Brain microvascular endothelial cell (primary cell): ENCODE measurements at regions not wholly inside any gene's neighbourhood (a gene's known extent, or its start where the extent isn't known, plus 50 kb on each side); places are given as distances from the start of the nearest gene placed in this dataset.

Experiments used
- DNase-seq: peaks from one replicate; pipeline ENCODE4 v3.0.0-alpha.2; 2020
- H3K27ac ChIP-seq: fragments of 250-450 bp; sonication (Bioruptor Pico); 2 replicates; pipeline ENCODE4 v1.5.1; 2020; ENCODE audit warnings: mild to moderate bottlenecking, moderate library complexity
- H3K27me3 ChIP-seq: fragments of 250-450 bp; sonication (Bioruptor Pico); replicated peaks from 2 replicates; pipeline ENCODE4 v1.5.1; 2020; ENCODE audit warnings: mild to moderate bottlenecking
- H3K36me3 ChIP-seq: fragments of 250-450 bp; sonication (Bioruptor Pico); replicated peaks from 2 replicates; pipeline ENCODE4 v1.5.1; 2020; ENCODE audit warnings: mild to moderate bottlenecking
- H3K4me3 ChIP-seq: 2 replicates; pipeline ENCODE4 v1.5.1; 2011; ENCODE audit warnings: low read depth, mild to moderate bottlenecking, control low read depth, low read length, moderate library complexity
- CTCF ChIP-seq: IDR thresholded peaks from 2 replicates; pipeline ENCODE4 v1.5.1; 2011; ENCODE audit warnings: low read depth, mild to moderate bottlenecking, moderate library complexity, low read length, control low read depth, inconsistent platforms; ENCODE audit errors: missing control alignments
- in situ Hi-C: cut with HindIII; loops from 2 replicates; pipeline ENCODE4 v1.10.0; 2017; ENCODE audit warnings: low sequenced_read_pairs, low pct_ligation_motif_present

DNA sequence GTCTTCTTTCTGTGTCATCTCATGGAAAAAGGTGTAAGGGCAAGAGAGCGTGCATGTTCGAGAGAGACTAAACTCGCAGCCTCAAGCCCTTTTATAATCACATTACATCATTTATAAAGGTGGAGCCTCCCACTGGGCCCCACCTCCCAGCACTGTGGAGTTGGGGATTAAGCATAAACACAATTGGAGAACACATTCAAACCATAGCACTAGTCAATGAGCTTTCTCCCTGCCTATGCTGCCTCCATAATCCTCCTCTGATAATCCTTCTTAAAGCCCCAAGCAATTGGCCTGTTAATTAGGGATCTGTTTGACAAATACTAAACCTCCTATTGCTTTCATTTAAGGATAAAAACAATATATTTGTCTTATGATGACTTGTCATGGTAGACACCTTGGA lies 99.6 kb downstream of the NMUR2 start:
- Histone ChIP-seq H3K27me3 (no peaks in the 10 kb centered on the region), H3K27ac (no peak overlapping the region), H3K36me3 (no peaks in the 10 kb centered on the region), H3K4me3 (no peak overlapping the region)
- in situ Hi-C loops, result no loop called here
- TF ChIP-seq CTCF, result no peak
- no peak for DNase-seq

- TF ChIP-seq CTCF, result no peak
- H3K27ac ChIP-seq, result no peak overlapping the region
- no peak overlapping the region for H3K4me3 ChIP-seq
- in situ Hi-C loops, result no loop called here
- H3K27me3 ChIP-seq, result no peaks in the 10 kb centered on the region
- no peaks in the 10 kb centered on the region for H3K36me3 ChIP-seq
- DNase-seq, result no peak
These were observed 101.2 kb downstream of the NMUR2 start for GRCh38 chr5:152303841-152304240.

DNA sequence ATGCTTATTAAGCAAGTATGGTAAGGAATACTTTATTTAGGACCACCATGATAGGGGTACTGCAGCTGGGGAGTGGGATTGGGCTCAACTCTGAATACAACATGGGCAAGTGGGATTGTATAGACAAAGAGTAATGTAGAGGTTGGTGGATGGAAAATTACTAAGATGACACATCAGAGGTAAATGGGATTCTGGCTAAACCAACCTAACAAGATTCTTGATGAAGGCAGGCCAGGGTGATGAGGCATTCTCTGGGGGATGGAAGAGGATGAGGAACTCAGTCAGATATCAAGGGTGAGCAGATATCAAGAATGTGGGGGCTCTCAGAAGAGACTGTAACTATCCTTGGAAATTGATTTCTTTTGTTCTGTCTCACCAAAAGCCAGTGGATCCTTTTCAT lies 107.2 kb downstream of the NMUR2 start:
- Histone ChIP-seq H3K27me3 (no peaks in the 10 kb centered on the region), H3K27ac (no peak overlapping the region), H3K4me3 (no peak overlapping the region), H3K36me3 (no peaks in the 10 kb centered on the region)
- in situ Hi-C loops, result no loop called here
- DNase-seq, result no peak
- no peak for TF ChIP-seq CTCF

DNA sequence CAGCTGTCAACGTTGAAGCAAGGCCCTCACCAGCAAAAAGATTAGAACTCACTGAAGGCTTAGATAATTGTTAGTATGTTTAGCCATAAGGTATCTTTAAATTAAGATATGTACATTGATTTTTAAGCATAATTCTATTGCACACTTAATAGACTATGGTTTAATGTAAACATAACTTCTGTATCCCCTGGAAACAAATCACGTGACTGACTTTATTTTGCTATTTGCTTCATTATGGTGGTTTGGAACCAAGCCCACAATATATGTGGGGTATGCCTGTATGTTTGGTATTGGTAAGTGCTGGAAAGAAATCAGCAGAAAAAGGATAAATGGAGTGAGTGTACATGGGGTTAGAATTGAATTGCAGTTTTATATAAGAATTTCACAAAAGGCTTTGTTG lies 111.9 kb downstream of the NMUR2 start:
- Histone ChIP-seq H3K27ac (no peak overlapping the region), H3K36me3 (no peaks in the 10 kb centered on the region), H3K27me3 (no peaks in the 10 kb centered on the region), H3K4me3 (no peak overlapping the region)
- no peak for DNase-seq
- in situ Hi-C loops, result no loop called here
- TF ChIP-seq CTCF, result no peak

GRCh38 chr5:152290181-152290580 lies 114.9 kb downstream of the NMUR2 start:
- Histone ChIP-seq H3K36me3 (no peaks in the 10 kb centered on the region), H3K4me3 (no peak overlapping the region), H3K27me3 (no peaks in the 10 kb centered on the region), H3K27ac (no peak overlapping the region)
- in situ Hi-C loops, result no loop called here
- no peak for TF ChIP-seq CTCF
- DNase-seq, result no peak

DNA sequence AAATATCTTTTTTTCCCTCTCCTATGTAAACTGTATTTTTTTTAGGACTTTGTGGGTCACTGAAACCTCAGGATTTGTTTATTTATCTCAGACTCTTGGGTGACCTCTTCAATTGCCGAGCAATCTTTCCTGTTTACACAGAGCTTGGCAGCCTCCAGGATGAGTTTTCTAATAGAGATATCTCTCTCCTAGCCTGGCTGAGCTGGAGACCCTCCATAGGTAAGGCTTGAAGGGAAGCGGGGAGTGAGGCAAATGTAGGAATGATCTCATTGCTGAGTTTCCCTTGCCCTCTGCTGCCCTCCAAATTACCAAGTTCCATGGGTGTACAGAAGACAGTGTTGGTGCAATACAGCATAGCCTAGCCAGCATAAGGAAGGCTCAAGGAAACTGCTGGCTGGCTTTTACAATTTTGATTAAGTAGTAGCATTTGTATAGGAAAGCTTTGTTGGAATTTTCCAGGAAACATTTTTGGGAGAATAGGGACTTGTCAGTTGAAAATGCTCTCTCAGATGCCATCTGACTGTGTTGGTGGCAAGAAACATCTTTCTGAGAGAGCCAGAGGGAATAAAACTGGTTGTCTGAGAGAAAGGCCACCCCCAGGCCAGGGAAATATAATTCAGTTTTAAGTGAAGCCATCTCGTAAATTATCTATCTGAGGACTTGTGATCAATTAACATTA lies 116.0 kb downstream of the NMUR2 start:
- Histone ChIP-seq H3K27ac (no peak overlapping the region), H3K4me3 (no peak overlapping the region), H3K36me3 (no peaks in the 10 kb centered on the region), H3K27me3 (no peaks in the 10 kb centered on the region)
- TF ChIP-seq CTCF, result no peak
- no peak for DNase-seq
- in situ Hi-C loops, result no loop called here
